HG03457 (cell line): ENCODE measurements at regions not wholly inside any gene's neighbourhood (a gene's known extent, or its start where the extent isn't known, plus 50 kb on each side); places are given as distances from the start of the nearest gene placed in this dataset.

ENCODE experiments used
- ATAC-seq: cut with Tn5 transposase; IDR thresholded peaks from one replicate; pipeline ENCODE4 v1.9.1; 2021; ENCODE audit warnings: moderate number of reproducible peaks; ENCODE audit not compliant: unreplicated experiment

- ATAC-seq = no peak
These were observed 203.3 kb upstream of the JADE1 start for GRCh38 chr4:128606173-128606572.

DNA sequence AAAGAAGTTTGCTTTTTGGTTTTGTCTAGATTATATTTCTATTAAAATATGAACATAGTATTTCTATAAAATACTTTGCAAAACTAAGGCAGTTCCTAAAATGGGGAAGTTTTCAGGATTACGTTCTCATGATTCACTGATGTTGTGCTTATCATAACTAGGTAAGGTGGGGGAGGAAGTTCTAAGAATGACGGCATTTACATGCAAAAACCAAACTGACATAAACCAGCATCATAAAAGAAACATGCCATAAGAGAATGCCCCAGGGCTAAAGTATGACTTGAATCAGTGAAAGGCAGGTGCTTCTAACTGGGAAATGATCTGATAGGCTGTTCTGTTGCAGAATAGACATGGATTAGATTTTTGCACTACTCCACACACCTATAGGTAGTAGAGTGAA lies 204.7 kb upstream of the JADE1 start:
- no peak for ATAC-seq

GRCh38 chr4:128604204-128604603 lies 205.3 kb upstream of the JADE1 start:
- ATAC-seq = no peak

DNA sequence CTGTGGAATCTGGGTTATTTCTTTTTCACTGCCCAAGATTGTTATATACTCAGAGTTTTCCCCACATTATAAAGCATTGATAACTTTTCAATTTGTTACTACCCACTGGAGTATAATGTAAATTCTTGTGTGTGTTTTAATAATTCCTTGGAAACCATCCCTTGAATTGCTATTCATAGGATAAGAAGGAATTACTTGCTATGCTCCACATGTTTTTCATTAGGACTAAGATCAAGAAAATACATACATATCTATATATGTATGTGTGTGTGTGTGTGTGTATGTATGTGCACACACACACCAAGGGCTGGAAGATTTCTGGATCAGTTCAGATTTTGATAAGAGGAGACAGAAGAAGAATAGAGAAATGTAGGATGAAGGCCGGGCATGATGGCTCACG lies 206.4 kb upstream of the JADE1 start:
- no peak for ATAC-seq

- ATAC-seq = no peak
These were observed 207.4 kb upstream of the JADE1 start for GRCh38 chr4:128601991-128602695.

DNA sequence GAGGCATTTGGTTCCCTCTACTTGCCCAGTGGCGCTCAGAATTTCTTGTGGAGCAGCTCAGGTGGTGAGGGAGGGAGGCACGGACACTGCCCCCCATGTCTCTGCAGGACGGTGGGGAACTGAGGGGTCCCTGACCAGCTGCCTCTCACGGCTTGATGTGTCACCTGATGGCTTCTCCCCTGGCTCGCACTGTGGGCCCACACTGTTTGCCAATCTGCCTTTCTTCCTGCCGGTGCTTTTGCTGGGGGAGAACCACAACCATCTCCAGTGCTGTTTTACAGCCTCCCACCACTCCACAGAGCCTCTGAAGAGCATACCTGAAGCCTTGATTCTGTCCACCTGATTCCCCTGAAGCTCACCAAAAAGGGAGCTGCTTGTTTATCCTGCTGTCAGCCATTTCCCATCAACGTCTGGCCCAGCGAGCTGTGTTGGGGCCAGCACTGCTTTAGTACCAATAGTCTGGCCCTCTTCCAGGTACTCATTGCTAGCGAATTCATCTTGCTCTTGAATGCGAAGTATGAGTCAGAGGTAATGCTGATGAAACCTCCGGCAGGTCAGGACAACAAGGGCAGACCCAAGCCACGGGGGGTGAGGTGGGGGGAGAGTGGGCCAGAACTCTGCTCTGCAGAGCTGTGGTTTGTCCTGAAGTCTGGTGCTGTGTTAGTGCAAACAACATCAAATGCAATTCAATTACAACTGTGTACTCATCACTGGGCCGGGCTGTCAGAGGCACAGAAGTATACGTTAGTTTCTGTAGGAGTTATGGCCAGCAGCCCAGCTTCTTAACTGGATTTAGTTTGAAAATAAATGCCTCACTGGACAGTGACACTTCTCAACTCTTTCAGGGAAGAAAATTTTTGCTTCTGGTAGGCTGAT lies 208.3 kb upstream of the JADE1 start:
- ATAC-seq = no peak

DNA sequence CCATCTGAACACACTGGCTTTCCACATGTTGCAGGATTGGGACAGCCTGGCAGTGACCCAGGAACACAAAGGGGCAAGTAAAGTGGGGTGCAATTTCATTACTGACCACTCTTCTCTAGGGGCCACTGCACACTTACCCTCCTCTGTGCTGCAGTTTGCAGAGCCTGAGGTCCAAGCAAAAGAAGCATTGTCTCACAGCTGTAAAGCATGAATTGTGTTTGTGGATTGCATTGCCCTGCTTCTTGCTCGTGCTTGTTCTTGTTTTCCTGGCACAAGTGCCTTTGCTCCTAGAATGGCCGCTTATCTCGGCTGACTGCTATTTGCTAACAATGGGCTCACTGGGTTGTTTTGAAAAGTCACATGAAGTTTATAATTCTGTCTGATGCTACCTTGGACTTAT lies 209.1 kb upstream of the JADE1 start:
- no peak for ATAC-seq

GRCh38 chr4:128597500-128597899 lies 212.0 kb upstream of the JADE1 start:
- no peak for ATAC-seq

- ATAC-seq = no peak
These were observed 212.6 kb upstream of the JADE1 start for GRCh38 chr4:128596853-128597252.

- no peak for ATAC-seq
These were observed 213.4 kb upstream of the JADE1 start for GRCh38 chr4:128596115-128596514.

DNA sequence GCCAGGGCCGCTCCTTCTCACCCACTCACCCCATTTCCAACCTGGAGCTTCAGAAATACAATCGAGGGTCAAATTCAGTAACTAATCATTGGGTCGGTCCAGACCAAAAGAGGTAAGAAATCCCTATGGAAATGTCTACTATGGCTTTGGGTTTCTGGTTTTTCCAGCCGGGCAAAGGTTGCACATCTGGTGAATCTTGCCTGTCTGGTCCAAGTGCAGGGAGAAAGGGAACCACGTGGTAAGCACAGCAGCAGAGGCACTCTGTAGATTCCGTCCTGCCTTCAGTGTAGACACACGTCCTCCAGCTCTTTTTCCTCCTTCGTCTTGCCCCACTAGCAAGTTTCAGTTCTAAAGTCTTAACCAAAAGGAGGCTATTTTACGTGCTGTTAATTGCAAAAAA lies 218.0 kb upstream of the JADE1 start:
- ATAC-seq = no peak

DNA sequence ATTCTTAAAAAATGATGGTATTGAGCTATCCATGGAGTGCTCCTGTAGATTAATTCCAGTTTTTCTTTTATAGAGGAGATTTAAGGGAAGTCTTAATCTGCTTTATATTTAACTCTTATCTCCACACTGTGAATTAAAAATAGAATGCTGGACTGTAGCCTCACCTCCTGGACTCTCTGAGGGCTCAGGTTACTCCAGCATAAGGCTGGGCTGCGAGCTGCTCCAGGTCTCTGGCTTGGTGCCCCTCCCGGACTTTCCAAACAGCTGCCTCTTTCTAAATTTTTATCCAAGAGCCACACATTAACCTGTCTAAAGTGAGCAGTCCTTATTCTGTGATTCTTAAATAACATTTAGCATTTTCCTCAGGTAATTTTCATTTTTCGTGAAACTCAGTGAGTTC lies 218.7 kb upstream of the JADE1 start:
- ATAC-seq = no peak

GRCh38 chr4:128590034-128590740 lies 219.3 kb upstream of the JADE1 start:
- no peak for ATAC-seq

GRCh38 chr4:128589384-128589965 lies 220.0 kb upstream of the JADE1 start:
- no peak for ATAC-seq

DNA sequence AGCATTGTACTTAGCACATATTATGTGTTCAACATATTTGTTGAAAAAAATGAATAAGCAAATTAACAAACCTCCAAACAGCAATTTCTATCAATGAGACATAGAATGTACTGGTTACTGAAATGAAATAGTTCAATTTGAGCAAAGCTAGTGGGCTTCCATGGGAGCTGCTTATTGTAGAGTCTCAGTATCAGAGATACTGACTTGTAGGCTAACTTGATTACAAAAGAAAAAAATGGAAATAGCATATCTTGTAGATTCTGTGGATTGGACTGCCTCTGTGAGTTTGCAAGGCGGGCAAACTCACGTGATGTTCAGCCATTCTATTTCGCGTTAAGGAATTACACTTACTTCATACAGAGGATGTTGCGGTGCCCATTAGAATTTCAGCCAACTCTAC lies 222.1 kb upstream of the JADE1 start:
- ATAC-seq = no peak

- no peak for ATAC-seq
These were observed 225.5 kb upstream of the JADE1 start for GRCh38 chr4:128583753-128584712.

DNA sequence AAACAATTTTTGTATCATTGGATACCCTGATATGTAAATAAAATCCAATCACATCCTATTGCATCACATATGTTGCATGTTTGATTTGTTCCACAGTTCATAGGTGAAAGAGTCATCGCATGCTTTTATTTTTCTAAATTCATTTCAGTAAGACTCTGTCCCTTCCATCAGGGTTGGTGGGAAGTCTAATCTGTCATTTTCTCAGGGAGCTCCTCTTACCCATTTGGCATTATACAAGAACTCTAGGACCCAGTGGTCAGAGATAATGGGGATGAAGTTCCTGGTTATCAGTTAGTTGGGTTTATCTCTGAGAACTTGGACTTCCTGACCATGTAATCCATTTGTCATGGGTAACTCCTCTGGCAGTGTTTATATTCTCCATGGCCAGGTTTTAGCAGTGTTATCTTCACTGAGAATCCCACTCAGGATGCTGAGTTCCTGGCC lies 227.1 kb upstream of the JADE1 start:
- no peak for ATAC-seq

- ATAC-seq = no peak
These were observed 230.2 kb upstream of the JADE1 start for GRCh38 chr4:128579154-128579853.

DNA sequence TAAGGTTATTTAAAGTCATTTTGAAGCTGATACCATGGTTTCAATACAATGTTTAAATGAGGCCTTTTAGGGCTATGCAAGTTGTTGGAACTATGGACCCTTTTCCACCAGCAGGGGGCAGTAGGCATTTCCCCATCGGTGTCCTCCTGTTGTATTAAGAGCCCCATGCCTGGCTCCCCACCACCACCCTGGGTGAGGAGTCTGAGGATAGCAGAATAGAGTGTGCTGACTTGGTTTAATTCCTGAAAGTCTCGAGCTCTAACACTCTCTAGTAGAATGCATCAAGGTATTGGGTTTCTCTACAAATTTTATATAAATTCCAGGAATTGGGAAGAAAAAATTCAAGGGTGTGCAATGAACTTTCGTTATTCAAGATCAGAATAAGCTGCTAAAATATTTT lies 234.8 kb upstream of the JADE1 start:
- ATAC-seq = no peak
